Endothelial cell of umbilical vein (primary cell): ENCODE measurements at regions not wholly inside any gene's neighbourhood (a gene's known extent, or its start where the extent isn't known, plus 50 kb on each side); places are given as distances from the start of the nearest gene placed in this dataset.

Experiments
- BruUV-seq: library from RNA; stranded (reverse); fragments of 400-500 nt; replicated peaks from 2 replicates; lab custom pipeline; 2021; lab: Mats Ljungman, UMichigan
- CTCF ChIA-PET: fragments of 300-600, 350-600 bp; sonication (Branson Sonifier 250); formaldehyde crosslinking; loops from one replicate; lab custom pipeline; 2021; ENCODE audit warnings: antibody characterized with exemption, inconsistent platforms; lab: Charles Lee
- POLR2A ChIA-PET: fragments of 300-600, 350-600 bp; sonication (Branson Sonifier 250); formaldehyde crosslinking; loops from one replicate; lab custom pipeline; 2021; ENCODE audit warnings: antibody characterized with exemption, inconsistent platforms; lab: Charles Lee
- DNase-seq: peaks from one replicate; pipeline ENCODE4 v3.0.0-alpha.2; 2011; ENCODE audit warnings: low read depth, low spot score
- FAIRE-seq: peaks from 2 replicates; lab custom pipeline; 2011; peaks lifted over from hg19 to GRCh38; lab: Jason Lieb, UNC
- H2AFZ ChIP-seq: 2 replicates; pipeline ENCODE4 v1.6.0; 2012; ENCODE audit warnings: low read depth, low read length, control low read depth, inconsistent platforms
- H3K27ac ChIP-seq: 2 replicates; pipeline ENCODE4 v1.5.1; 2011; ENCODE audit warnings: low read depth, mild to moderate bottlenecking, control low read depth, low read length, moderate library complexity; ENCODE audit not compliant: insufficient read depth
- H3K27me3 ChIP-seq, 2 experiments: 2 replicates each; pipeline versions ENCODE4 v1.6.0 to v1.6.1; 2011; ENCODE audit warnings: low read length in 2 of 2, mixed read lengths in 1 of 2; ENCODE audit not compliant: control insufficient read depth in 2 of 2, insufficient read depth in 2 of 2
- H3K36me3 ChIP-seq, 2 experiments: 2 replicates in 1 of 2; 3 replicates in 1 of 2; pipeline ENCODE4 v1.5.1; 2011; ENCODE audit warnings: low read length in 2 of 2, mild to moderate bottlenecking in 1 of 2, moderate library complexity in 1 of 2; ENCODE audit not compliant: control insufficient read depth in 2 of 2, insufficient read depth in 2 of 2; ENCODE audit errors: extremely low read depth in 1 of 2
- H3K4me1 ChIP-seq: 3 replicates; pipeline ENCODE4 v1.5.1; 2011; ENCODE audit warnings: mild to moderate bottlenecking, low read length; ENCODE audit not compliant: control insufficient read depth, insufficient read depth; ENCODE audit errors: extremely low read depth
- H3K4me2 ChIP-seq: 2 replicates; pipeline ENCODE4 v1.6.1; 2011; ENCODE audit warnings: low read length, control low read depth, mixed read lengths; ENCODE audit not compliant: insufficient read depth
- H3K4me3 ChIP-seq, 3 experiments: fragments of 200-600 bp in 1 of 3; sonication (generic), shearing (Covaris generic) in 1 of 3; replicated peaks in 1 of 3; 2 replicates each; pipeline ENCODE4 v1.5.1; 2011 to 2016; ENCODE audit warnings: control low read depth in 3 of 3, low read length in 3 of 3, mild to moderate bottlenecking in 2 of 3, inconsistent platforms in 1 of 3, low read depth in 1 of 3, moderate library complexity in 1 of 3; ENCODE audit not compliant: insufficient read depth in 1 of 3
- H3K79me2 ChIP-seq: 2 replicates; pipeline ENCODE4 v1.6.0; 2012; ENCODE audit warnings: low read length, inconsistent platforms; ENCODE audit not compliant: control insufficient read depth, insufficient read depth
- H3K9ac ChIP-seq: replicated peaks from 2 replicates; pipeline ENCODE3; 2011; ENCODE audit warnings: low read length, control low read depth; ENCODE audit not compliant: insufficient read depth; ENCODE audit errors: extremely low read depth
- H3K9me1 ChIP-seq: replicated peaks from 3 replicates; pipeline ENCODE4 v1.6.0; 2011; ENCODE audit warnings: mild to moderate bottlenecking, low read length; ENCODE audit not compliant: control insufficient read depth, insufficient read depth; ENCODE audit errors: extremely low read depth
- H3K9me3 ChIP-seq: replicated peaks from 2 replicates; pipeline ENCODE4 v1.5.1; 2012; ENCODE audit warnings: low read length, inconsistent platforms; ENCODE audit not compliant: control insufficient read depth, insufficient read depth
- H4K20me1 ChIP-seq: replicated peaks from 2 replicates; pipeline ENCODE3; 2011; ENCODE audit warnings: mild to moderate bottlenecking, low read length; ENCODE audit not compliant: control insufficient read depth, insufficient read depth; ENCODE audit errors: extremely low read depth
- CTCF ChIP-seq, 2 donors: IDR thresholded peaks; 1 replicate in 1 of 2; 2 replicates in 1 of 2; pipeline ENCODE4 v1.5.1; 2011; ENCODE audit warnings: low read length in 2 of 2, mild to moderate bottlenecking in 2 of 2, moderate library complexity in 2 of 2, control low read depth in 1 of 2, inconsistent platforms in 1 of 2, low read depth in 1 of 2; ENCODE audit not compliant: insufficient read depth in 1 of 2; ENCODE audit errors: extremely low read depth in 1 of 2
- EZH2 ChIP-seq: IDR thresholded peaks from 2 replicates; pipeline ENCODE4 v1.6.1; 2012; ENCODE audit warnings: borderline replicate concordance, low read depth, mild to moderate bottlenecking, moderate library complexity, low read length, inconsistent platforms; ENCODE audit not compliant: severe bottlenecking
- FOS ChIP-seq: IDR thresholded peaks from 2 replicates; pipeline ENCODE4 v1.6.1; 2011; ENCODE audit warnings: mild to moderate bottlenecking, low read length, moderate library complexity, borderline replicate concordance; ENCODE audit not compliant: insufficient read depth
- GATA2 ChIP-seq: IDR thresholded peaks from 2 replicates; pipeline ENCODE4 v1.7.0; 2011; ENCODE audit warnings: low read depth, mild to moderate bottlenecking, moderate library complexity, mixed read lengths, low read length; ENCODE audit not compliant: insufficient read length, insufficient read depth
- JUN ChIP-seq: IDR thresholded peaks from 2 replicates; pipeline ENCODE4 v1.6.1; 2011; ENCODE audit warnings: borderline replicate concordance, low read depth; ENCODE audit not compliant: insufficient read length, insufficient read depth
- MAX ChIP-seq: IDR thresholded peaks from 2 replicates; pipeline ENCODE4 v1.6.1; 2011; ENCODE audit not compliant: insufficient read depth, insufficient read length
- MYC ChIP-seq: IDR thresholded peaks from one replicate; pipeline ENCODE4 v1.6.1; 2011; ENCODE audit warnings: mild to moderate bottlenecking, low read depth, low read length
- POLR2A ChIP-seq: IDR thresholded peaks from 2 replicates; pipeline ENCODE4 v1.6.1; 2012; ENCODE audit warnings: low read depth, mild to moderate bottlenecking, control low read depth, low read length
- POLR2AphosphoS5 ChIP-seq: IDR thresholded peaks from 2 replicates; pipeline ENCODE4 v1.6.1; 2012; ENCODE audit warnings: low read depth, mild to moderate bottlenecking, control low read depth, low read length, moderate library complexity; ENCODE audit not compliant: insufficient read depth
- dilution Hi-C: fragments of 300-500 bp; cut with MboI; formaldehyde crosslinking; loops from one replicate; pipeline ENCODE4 v1.15.0; 2019; ENCODE audit warnings: low sequenced_read_pairs; ENCODE audit not compliant: extremely low pct_ligation_motif_present
- intact Hi-C: fragments of 100-400 bp; cut with micrococcal nuclease; formaldehyde crosslinking; loops from one replicate; pipeline ENCODE4 v1.10.0; 2022

- Histone ChIP-seq H3K4me2 (no peak overlapping the region), H3K79me2 (no peaks in the 10 kb centered on the region), H3K4me1 (no peaks in the 10 kb centered on the region), H2AFZ (no peak overlapping the region), H3K4me3 (no peak overlapping the region), H4K20me1 (no peaks in the 10 kb centered on the region), H3K36me3 (no peaks in the 10 kb centered on the region), H3K9me1 (no peaks in the 10 kb centered on the region), H3K9me3 (no peaks in the 10 kb centered on the region), H3K27ac (no peak overlapping the region), H3K9ac (no peak overlapping the region), H3K27me3 (no peaks in the 10 kb centered on the region)
- dilution Hi-C loops: no loop called here
- intact Hi-C loops: no loop called here
- DNase-seq (no peak), FAIRE-seq (no peak)
- CTCF ChIA-PET: no interaction called here
- no peak for TF ChIP-seq POLR2A
- TF ChIP-seq JUN: no peak
- TF ChIP-seq MAX: no peak
- TF ChIP-seq MYC: no peak
- TF ChIP-seq GATA2: no peak
- no peak for TF ChIP-seq POLR2AphosphoS5
- POLR2A ChIA-PET: no interaction called here
- no TSS peak for BruUV-seq
Measured at GRCh38 chr2:60394463-60394862, 159.0 kb downstream of the BCL11A start.

GRCh38 chr2:60391649-60392375 is 161.6 kb downstream of the BCL11A start:
- DNase-seq (no peak), FAIRE-seq (no peak)
- CTCF ChIA-PET: no interaction called here
- no TSS peak for BruUV-seq
- TF ChIP-seq GATA2: no peak
- TF ChIP-seq FOS: no peak
- TF ChIP-seq MAX: no peak
- no peak for TF ChIP-seq POLR2AphosphoS5
- TF ChIP-seq EZH2: no peak
- TF ChIP-seq POLR2A: no peak
- TF ChIP-seq JUN: no peak
- TF ChIP-seq CTCF (IDR thresholded peaks at IDR 0.05; ENCODE audit: extremely low read depth in 1 of 2, insufficient read depth in 1 of 2, low read depth in 1 of 2, low read length in 2 of 2): no peak
- TF ChIP-seq MYC: no peak
- no peaks in the 10 kb centered on the region for H4K20me1 ChIP-seq
- no peak overlapping the region for H2AFZ ChIP-seq
- intact Hi-C loops: no loop called here
- H3K9me1 ChIP-seq: no peaks in the 10 kb centered on the region
- no peaks in the 10 kb centered on the region for H3K36me3 ChIP-seq
- no peaks in the 10 kb centered on the region for H3K27me3 ChIP-seq
- H3K4me3 ChIP-seq: no peak overlapping the region
- no peak overlapping the region for H3K9ac ChIP-seq
- no peaks in the 10 kb centered on the region for H3K79me2 ChIP-seq
- H3K4me2 ChIP-seq: no peak overlapping the region
- no peak overlapping the region for H3K27ac ChIP-seq
- POLR2A ChIA-PET: no interaction called here
- dilution Hi-C loops: no loop called here
- H3K4me1 ChIP-seq: no peaks in the 10 kb centered on the region
- no peaks in the 10 kb centered on the region for H3K9me3 ChIP-seq
